Endothelial cell of umbilical vein (primary cell): ENCODE measurements at regions not wholly inside any gene's neighbourhood (a gene's known extent, or its start where the extent isn't known, plus 50 kb on each side); places are given as distances from the start of the nearest gene placed in this dataset.

Experiments used
- BruUV-seq: library from RNA; stranded (reverse); fragments of 400-500 nt; replicated peaks from 2 replicates; lab custom pipeline; 2021; lab: Mats Ljungman, UMichigan
- CTCF ChIA-PET: fragments of 300-600, 350-600 bp; sonication (Branson Sonifier 250); formaldehyde crosslinking; loops from one replicate; lab custom pipeline; 2021; ENCODE audit warnings: antibody characterized with exemption, inconsistent platforms; lab: Charles Lee
- POLR2A ChIA-PET: fragments of 300-600, 350-600 bp; sonication (Branson Sonifier 250); formaldehyde crosslinking; loops from one replicate; lab custom pipeline; 2021; ENCODE audit warnings: antibody characterized with exemption, inconsistent platforms; lab: Charles Lee
- DNase-seq: peaks from one replicate; pipeline ENCODE4 v3.0.0-alpha.2; 2011; ENCODE audit warnings: low read depth, low spot score
- FAIRE-seq: peaks from 2 replicates; lab custom pipeline; 2011; peaks lifted over from hg19 to GRCh38; lab: Jason Lieb, UNC
- H2AFZ ChIP-seq: 2 replicates; pipeline ENCODE4 v1.6.0; 2012; ENCODE audit warnings: low read depth, low read length, control low read depth, inconsistent platforms
- H3K27ac ChIP-seq: 2 replicates; pipeline ENCODE4 v1.5.1; 2011; ENCODE audit warnings: low read depth, mild to moderate bottlenecking, control low read depth, low read length, moderate library complexity; ENCODE audit not compliant: insufficient read depth
- H3K27me3 ChIP-seq, 2 experiments: 2 replicates each; pipeline versions ENCODE4 v1.6.0 to v1.6.1; 2011; ENCODE audit warnings: low read length in 2 of 2, mixed read lengths in 1 of 2; ENCODE audit not compliant: control insufficient read depth in 2 of 2, insufficient read depth in 2 of 2
- H3K36me3 ChIP-seq, 2 experiments: 2 replicates in 1 of 2; 3 replicates in 1 of 2; pipeline ENCODE4 v1.5.1; 2011; ENCODE audit warnings: low read length in 2 of 2, mild to moderate bottlenecking in 1 of 2, moderate library complexity in 1 of 2; ENCODE audit not compliant: control insufficient read depth in 2 of 2, insufficient read depth in 2 of 2; ENCODE audit errors: extremely low read depth in 1 of 2
- H3K4me1 ChIP-seq: 3 replicates; pipeline ENCODE4 v1.5.1; 2011; ENCODE audit warnings: mild to moderate bottlenecking, low read length; ENCODE audit not compliant: control insufficient read depth, insufficient read depth; ENCODE audit errors: extremely low read depth
- H3K4me2 ChIP-seq: 2 replicates; pipeline ENCODE4 v1.6.1; 2011; ENCODE audit warnings: low read length, control low read depth, mixed read lengths; ENCODE audit not compliant: insufficient read depth
- H3K4me3 ChIP-seq, 3 experiments: fragments of 200-600 bp in 1 of 3; sonication (generic), shearing (Covaris generic) in 1 of 3; replicated peaks in 1 of 3; 2 replicates each; pipeline ENCODE4 v1.5.1; 2011 to 2016; ENCODE audit warnings: control low read depth in 3 of 3, low read length in 3 of 3, mild to moderate bottlenecking in 2 of 3, inconsistent platforms in 1 of 3, low read depth in 1 of 3, moderate library complexity in 1 of 3; ENCODE audit not compliant: insufficient read depth in 1 of 3
- H3K79me2 ChIP-seq: 2 replicates; pipeline ENCODE4 v1.6.0; 2012; ENCODE audit warnings: low read length, inconsistent platforms; ENCODE audit not compliant: control insufficient read depth, insufficient read depth
- H3K9ac ChIP-seq: replicated peaks from 2 replicates; pipeline ENCODE3; 2011; ENCODE audit warnings: low read length, control low read depth; ENCODE audit not compliant: insufficient read depth; ENCODE audit errors: extremely low read depth
- H3K9me1 ChIP-seq: replicated peaks from 3 replicates; pipeline ENCODE4 v1.6.0; 2011; ENCODE audit warnings: mild to moderate bottlenecking, low read length; ENCODE audit not compliant: control insufficient read depth, insufficient read depth; ENCODE audit errors: extremely low read depth
- H3K9me3 ChIP-seq: replicated peaks from 2 replicates; pipeline ENCODE4 v1.5.1; 2012; ENCODE audit warnings: low read length, inconsistent platforms; ENCODE audit not compliant: control insufficient read depth, insufficient read depth
- H4K20me1 ChIP-seq: replicated peaks from 2 replicates; pipeline ENCODE3; 2011; ENCODE audit warnings: mild to moderate bottlenecking, low read length; ENCODE audit not compliant: control insufficient read depth, insufficient read depth; ENCODE audit errors: extremely low read depth
- CTCF ChIP-seq, 2 donors: IDR thresholded peaks; 1 replicate in 1 of 2; 2 replicates in 1 of 2; pipeline ENCODE4 v1.5.1; 2011; ENCODE audit warnings: low read length in 2 of 2, mild to moderate bottlenecking in 2 of 2, moderate library complexity in 2 of 2, control low read depth in 1 of 2, inconsistent platforms in 1 of 2, low read depth in 1 of 2; ENCODE audit not compliant: insufficient read depth in 1 of 2; ENCODE audit errors: extremely low read depth in 1 of 2
- FOS ChIP-seq: IDR thresholded peaks from 2 replicates; pipeline ENCODE4 v1.6.1; 2011; ENCODE audit warnings: mild to moderate bottlenecking, low read length, moderate library complexity, borderline replicate concordance; ENCODE audit not compliant: insufficient read depth
- GATA2 ChIP-seq: IDR thresholded peaks from 2 replicates; pipeline ENCODE4 v1.7.0; 2011; ENCODE audit warnings: low read depth, mild to moderate bottlenecking, moderate library complexity, mixed read lengths, low read length; ENCODE audit not compliant: insufficient read length, insufficient read depth
- MYC ChIP-seq: IDR thresholded peaks from one replicate; pipeline ENCODE4 v1.6.1; 2011; ENCODE audit warnings: mild to moderate bottlenecking, low read depth, low read length
- POLR2A ChIP-seq: IDR thresholded peaks from 2 replicates; pipeline ENCODE4 v1.6.1; 2012; ENCODE audit warnings: low read depth, mild to moderate bottlenecking, control low read depth, low read length
- POLR2AphosphoS5 ChIP-seq: IDR thresholded peaks from 2 replicates; pipeline ENCODE4 v1.6.1; 2012; ENCODE audit warnings: low read depth, mild to moderate bottlenecking, control low read depth, low read length, moderate library complexity; ENCODE audit not compliant: insufficient read depth
- dilution Hi-C: fragments of 300-500 bp; cut with MboI; formaldehyde crosslinking; loops from one replicate; pipeline ENCODE4 v1.15.0; 2019; ENCODE audit warnings: low sequenced_read_pairs; ENCODE audit not compliant: extremely low pct_ligation_motif_present
- intact Hi-C: fragments of 100-400 bp; cut with micrococcal nuclease; formaldehyde crosslinking; loops from one replicate; pipeline ENCODE4 v1.10.0; 2022

GRCh38 chr12:61188801-61189595, 1071.2 kb upstream of the USP15 start:
- Histone ChIP-seq H3K4me1 (no peaks in the 10 kb centered on the region), H4K20me1 (no peaks in the 10 kb centered on the region), H3K9ac (no peak overlapping the region), H3K36me3 (no peaks in the 10 kb centered on the region), H3K27ac (no peak overlapping the region), H2AFZ (no peak overlapping the region), H3K4me3 (no peak overlapping the region), H3K9me1 (no peaks in the 10 kb centered on the region), H3K9me3 (peaks cover 4% of the 10 kb centered on the region), H3K79me2 (no peaks in the 10 kb centered on the region), H3K4me2 (no peak overlapping the region), H3K27me3 (no peaks in the 10 kb centered on the region)
- TF ChIP-seq FOS (no peak), MYC (no peak), GATA2 (no peak)
- dilution Hi-C loops (no loop called here), intact Hi-C loops (no loop called here)
- ChIA-PET POLR2A (no interaction called here), CTCF (no interaction called here)
- DNase-seq (no peak), FAIRE-seq (no peak)
- no TSS peak for BruUV-seq

GRCh38 chr12:61213646-61214045, 1046.6 kb upstream of the USP15 start:
- Histone ChIP-seq H3K36me3 (no peaks in the 10 kb centered on the region), H2AFZ (no peak overlapping the region), H4K20me1 (no peaks in the 10 kb centered on the region), H3K4me2 (no peak overlapping the region), H3K9ac (no peak overlapping the region), H3K4me3 (no peak overlapping the region), H3K9me1 (no peaks in the 10 kb centered on the region), H3K27ac (no peak overlapping the region), H3K79me2 (no peaks in the 10 kb centered on the region), H3K9me3 (peaks cover 2% of the 10 kb centered on the region), H3K4me1 (no peaks in the 10 kb centered on the region), H3K27me3 (no peaks in the 10 kb centered on the region)
- DNase-seq = no peak
- no peak for FAIRE-seq
- CTCF ChIA-PET = no interaction called here
- intact Hi-C loops = no loop called here
- dilution Hi-C loops = no loop called here
- no peak for TF ChIP-seq POLR2AphosphoS5
- TF ChIP-seq CTCF (IDR thresholded peaks at IDR 0.05; ENCODE audit: extremely low read depth in 1 of 2, insufficient read depth in 1 of 2, low read depth in 1 of 2, low read length in 2 of 2) = no peak
- TF ChIP-seq MYC = no peak
- no peak for TF ChIP-seq POLR2A
- no peak for TF ChIP-seq FOS
- POLR2A ChIA-PET = no interaction called here
- BruUV-seq = no TSS peak
